ENCODE measurements at regions not wholly inside any gene's neighbourhood (a gene's known extent, or its start where the extent isn't known, plus 50 kb on each side); places are given as distances from the start of the nearest gene placed in this dataset.

DNA sequence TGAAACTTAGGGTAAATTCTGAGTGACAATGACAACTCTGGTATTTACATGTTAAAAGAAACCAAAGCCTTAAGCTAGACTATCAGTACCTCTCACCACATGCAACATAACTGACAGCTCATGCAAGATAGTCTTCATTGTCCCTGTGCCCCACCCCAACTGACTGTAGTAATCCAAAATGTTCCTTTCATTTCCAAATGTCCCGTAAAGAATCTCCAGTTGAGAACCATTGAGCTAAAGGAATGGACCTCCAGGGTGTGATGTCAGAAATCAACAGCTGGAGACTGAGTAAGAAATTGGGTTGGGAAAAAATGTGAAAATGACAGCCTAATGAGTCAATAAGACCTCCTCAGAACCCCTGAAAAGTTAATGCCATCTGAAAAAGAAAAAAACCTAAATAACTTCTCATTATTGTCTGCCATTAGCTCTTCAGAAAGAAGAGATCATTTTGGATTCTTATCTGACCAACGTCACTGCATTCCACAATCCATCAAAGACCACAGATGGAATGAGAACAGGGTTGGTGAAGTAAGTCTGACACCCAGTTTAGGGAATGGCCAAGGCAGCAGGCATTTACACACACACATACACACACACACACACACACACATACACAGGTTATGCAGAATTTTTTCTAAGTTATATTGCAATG, 51.7 kb upstream of the ACVR2A start:
- peak; percentile 93 for DNase-seq (ENCODE audit: low read depth)

DNA sequence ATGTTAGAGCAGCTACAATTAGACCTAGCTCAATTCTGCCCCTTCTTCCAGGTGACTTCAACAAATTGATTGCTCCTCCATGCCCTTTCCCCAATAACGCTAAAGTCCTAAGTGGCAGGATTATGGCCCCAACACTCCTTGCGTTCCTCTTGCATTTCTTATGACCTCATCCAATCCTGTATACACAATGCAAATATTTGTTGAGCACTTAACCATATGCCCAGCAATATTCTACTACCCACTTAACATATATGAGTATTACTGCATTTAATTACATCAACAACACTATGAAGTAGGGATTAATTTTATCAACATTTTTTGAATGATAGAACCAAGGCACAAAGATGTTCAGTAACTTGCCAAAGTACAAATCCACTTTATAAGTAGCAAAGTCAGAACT, 54.2 kb upstream of the ACVR2A start:
- no peak for DNase-seq (ENCODE audit: low read depth)

DNA sequence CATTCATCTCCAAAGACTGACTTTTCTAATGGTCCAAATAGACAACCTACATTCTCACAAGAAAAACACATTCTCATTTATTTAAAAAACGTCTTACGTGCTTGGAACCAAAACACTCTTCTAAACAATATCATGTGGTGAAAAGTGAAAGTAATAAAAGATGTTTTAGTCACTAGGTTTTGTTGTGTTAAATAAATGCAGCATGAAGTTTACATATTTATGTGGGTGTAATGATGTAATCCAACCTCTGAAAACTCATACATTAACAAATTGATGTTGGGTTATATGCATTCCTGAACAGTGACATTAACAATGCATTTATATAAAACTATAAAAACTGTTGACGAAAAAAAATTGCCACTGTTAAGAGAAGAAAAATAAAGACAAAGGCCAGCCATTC, 55.1 kb upstream of the ACVR2A start:
- DNase-seq (ENCODE audit: low read depth): no peak

DNA sequence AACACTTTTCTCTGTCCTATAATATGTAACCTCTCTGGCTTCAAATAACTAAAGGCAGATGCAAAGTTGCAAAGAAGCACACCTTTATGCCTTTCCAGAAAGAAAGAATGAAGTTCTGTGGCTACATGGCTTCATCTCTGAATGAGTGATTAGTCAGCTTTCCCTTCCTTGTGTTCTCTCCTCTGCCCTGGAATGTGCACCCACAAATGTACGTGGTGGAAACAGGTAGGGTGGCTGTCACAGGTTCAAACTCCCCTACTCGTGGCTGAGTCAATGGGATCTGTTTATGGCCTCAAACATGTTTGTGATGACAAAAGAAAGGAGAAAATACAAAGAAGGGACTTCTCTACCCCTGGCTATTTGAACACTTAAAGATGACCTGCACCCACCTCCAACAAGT, 55.5 kb upstream of the ACVR2A start:
- no peak for DNase-seq (ENCODE audit: low read depth)

DNA sequence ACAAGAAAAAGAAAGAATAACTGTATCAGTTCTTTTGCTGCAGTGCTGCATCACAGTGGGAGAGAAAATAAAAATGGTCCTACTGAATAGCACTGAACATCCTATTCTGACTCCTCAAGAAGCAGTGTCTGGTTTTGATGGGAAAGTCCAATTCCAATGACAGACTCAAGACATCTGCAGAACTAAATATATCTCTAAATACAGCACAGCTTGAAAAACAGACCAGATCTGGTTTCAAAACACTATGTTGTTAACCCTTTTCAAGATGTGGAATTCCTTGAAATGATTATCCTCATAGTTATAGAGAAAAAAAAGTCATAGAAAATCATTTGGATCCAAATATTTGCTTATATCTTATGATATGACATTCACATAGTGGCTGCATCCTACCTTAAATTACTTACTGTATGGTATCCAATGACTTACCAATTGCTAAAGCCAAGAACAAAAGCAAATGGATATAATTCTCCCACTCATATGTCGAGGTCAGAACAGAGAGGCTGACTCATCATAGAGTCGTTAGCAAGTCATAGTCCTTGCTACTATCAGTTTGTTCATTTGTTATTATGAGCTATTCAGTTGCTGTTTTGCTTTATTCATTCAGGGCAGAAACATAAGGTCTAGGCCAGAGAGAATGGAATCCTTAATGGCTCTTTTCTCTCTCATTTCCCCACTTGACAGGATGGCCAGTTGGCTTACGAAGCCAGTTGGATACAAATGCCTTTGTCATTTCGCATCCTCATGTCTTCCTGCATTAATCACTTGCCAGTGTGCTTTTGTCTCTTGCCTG, 62.5 kb upstream of the ACVR2A start:
- peak; percentile 83 for DNase-seq (ENCODE audit: low read depth)

DNA sequence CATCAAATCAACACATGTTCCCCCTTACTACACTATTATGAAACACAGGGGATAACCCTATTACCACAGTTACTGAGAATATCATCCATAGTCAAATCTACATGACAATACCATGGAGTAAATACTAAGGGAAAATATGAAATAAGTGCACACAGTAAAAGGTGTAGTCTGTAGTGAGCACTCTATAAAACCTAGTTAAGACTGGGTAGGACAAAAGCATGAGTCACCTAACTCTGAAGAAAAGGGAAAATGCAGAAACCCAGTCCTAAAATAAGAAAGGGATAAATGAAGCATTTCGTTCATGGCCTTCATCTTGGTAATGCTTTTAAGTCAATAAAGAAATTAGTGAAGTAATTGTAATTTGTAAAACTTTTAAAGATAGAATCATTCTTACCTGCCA, 65.4 kb upstream of the ACVR2A start:
- DNase-seq (ENCODE audit: low read depth): no peak

DNA sequence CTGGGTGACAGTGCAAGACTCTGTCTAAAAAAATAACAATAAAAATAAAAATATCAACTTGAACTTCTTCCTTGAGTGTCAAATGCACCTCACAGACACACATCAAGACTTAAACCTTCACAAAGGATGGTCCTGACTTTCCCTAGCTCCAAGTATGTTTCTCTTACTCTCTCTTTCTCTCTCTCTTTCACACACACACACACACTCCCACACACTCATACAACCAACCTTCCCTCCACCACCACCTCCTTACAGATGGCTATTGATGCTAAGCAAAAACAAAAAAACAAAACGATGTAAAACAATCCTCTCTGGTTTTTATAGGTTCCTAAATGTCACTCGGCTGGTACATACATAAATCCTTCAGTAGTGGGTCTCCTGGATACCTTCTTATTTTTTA, 67.4 kb upstream of the ACVR2A start:
- DNase-seq (ENCODE audit: low read depth): no peak

DNA sequence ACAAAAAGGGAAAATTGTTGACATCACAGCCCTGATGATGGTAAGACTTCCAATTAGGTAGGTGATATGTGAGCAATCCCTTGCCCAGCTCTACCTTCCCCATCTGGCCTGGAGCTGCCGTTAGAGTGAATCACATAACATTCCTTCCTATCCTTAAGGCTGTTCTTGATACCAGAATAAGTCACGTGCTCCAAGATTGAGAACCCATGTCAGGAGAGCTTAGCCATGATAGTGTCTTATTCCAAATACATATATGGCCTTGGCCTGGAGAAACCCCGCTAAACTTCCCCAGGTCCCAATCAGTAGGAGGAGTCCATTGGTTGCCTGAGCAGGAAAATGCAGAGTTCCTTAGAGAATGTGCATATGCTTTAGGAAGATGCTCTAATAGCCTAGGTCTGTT, 70.0 kb upstream of the ACVR2A start:
- DNase-seq (ENCODE audit: low read depth): no peak

DNA sequence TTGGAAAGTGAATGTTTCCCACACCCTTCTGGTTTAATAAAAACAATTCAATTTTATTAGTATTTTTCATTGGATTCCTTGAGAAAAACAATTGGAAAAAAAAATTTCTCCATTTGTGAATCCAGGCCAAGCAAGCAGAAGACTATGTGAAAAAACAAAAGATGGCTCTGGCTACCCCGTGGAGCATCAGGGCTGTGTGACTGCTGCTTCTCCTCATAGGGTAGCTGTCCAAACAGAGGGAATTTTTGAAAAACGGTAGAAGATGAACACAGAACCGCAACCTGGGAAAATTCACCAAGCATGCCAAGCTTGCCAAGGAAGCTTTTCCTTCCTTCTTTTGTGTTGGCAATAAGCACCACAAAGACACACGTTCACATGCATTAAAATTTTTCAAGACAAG, 71.3 kb upstream of the ACVR2A start:
- no peak for DNase-seq (ENCODE audit: low read depth)

DNA sequence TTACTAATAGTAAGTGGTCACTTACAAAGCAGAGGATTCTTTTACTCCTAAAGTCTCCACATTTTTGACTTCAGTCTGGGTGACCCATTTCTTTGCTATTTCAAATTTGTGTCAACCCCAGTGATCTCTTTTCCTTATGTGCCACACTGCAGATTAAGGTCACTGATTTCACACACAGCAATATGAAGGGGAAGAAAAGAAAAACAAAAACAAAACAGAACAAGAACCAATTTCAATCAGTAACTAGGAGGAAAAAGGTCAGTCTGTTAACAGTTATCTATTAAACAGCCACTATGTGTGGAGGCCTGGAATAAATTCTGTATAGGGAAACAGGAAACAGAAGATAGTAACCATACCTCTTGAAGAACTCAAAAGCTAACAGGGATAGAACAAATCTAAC, 72.0 kb upstream of the ACVR2A start:
- DNase-seq (ENCODE audit: low read depth): no peak

DNA sequence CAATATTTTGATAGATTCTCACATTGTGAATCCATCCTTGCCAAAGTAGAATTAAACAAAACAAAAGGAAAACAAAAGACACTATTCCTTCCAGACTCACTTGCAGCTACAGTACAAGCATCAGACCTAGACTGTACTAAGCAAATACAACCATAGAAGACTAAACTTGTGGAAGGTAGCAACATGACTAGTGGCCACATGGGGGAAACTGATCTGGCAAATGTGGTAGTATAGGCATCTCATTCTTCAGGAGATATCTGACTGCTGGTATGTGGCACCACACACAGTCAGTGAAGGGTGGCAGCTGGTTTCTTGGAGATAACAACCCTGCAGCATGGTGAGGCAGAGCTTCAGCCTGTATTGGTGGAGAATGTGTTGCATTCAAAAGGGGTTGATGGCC, 81.0 kb upstream of the ACVR2A start:
- no peak for DNase-seq (ENCODE audit: low read depth)

DNA sequence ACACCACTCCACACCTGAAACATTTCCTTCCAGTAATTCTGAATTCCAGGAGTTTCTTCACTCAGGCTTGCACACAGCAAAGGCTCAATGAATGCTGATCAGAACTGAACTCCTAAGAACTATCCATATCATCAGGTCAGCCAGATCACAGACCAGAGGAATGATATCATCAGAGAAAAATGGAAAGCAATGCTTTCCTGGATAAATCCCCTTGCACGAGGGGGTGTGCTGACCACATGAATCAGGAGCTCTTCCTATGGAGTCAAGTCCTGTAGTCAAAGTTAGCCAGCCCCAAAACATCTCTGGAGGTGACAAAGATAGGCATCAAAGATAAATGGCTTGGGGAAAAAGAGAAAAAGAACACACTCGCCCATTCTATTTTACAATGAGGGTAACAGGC, 83.8 kb upstream of the ACVR2A start:
- no peak for DNase-seq (ENCODE audit: low read depth)

DNA sequence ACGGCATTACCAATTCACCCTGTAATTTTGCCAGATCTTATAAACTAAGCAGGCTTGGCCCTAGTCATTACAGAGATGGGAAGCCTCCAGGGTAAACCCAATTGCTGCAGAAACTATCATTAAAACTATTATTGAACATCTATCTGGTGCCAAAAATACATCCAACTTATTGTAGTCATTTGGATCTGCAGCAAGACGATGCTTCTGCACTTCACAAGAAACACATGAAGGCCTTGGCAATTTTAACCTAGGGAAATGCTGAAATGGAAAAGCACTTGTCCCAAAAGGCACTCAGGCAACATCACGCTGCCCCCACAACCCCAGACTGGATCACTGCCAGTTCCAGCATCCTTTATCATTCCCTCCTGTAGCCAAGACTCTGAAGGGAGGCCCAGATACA, 85.3 kb upstream of the ACVR2A start:
- no peak for DNase-seq (ENCODE audit: low read depth)

DNA sequence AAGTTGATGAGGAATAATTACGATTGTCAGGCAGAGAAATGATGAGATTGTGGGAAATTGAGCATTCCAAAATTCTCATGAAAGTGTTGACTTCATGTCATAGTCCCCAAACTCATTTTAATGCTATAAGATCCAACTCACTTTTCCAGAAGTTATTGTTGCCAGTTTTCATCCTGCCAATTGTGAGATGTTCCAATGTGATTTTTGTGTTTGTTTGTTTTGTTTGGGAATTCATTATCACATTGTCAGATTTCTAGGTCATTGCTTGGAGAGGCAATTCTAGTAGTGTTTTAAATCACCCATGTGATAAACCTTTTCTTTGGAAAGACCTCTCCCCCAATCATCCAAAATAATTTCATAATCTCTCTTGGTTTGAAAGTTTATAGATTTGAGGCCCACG, 86.0 kb upstream of the ACVR2A start:
- no peak for DNase-seq (ENCODE audit: low read depth)

DNA sequence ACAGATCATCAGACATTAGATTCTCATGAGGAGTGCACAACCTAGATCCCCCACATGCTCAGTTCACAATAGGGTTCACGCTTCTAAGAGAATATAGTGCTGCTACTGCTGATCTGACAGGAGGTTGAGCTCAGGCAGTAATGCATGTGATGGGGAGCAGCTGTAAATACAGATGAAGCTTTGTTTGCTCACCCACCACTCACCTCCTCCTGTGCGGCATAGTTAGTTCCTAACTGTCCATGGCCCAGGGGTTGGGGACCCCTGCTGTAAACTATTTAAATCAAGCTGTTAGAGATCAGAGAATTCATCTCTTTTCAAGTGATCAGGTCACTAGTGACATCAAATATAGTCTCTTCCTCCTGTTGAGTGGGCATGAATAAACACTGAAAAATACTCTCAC, 88.8 kb upstream of the ACVR2A start:
- no peak for DNase-seq (ENCODE audit: low read depth)

DNA sequence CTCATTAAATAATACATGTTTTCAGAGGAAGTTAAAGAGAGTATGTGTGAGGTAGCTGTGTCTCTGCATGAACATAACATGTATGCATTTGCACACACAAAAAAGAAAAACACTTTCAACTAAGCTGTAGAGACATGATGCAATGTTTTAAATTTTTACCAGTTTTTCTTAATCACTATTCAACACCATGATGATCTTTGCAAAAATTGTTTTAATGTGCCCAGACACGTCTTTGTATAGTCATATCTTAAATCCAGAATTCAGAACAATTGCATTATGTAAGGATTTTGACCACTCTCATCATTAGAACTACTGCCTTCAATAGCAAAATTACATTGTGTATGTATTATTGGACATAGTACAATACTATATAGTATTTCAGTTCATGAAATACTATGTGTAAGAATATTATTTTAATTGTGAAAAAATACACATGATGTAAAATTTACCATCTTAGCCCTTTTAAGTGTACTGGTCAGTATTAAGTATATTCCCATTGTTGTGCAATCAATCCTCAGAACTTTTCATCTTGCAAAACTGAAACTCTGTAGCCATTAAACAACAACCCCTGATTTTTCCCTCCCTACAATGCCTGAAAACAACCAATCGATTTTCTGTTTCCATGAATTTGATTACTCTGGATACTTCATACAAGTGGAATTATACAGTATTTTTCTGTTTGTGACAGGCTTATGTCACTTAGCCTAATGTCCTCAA, 104.5 kb upstream of the ACVR2A start:
- DNase-seq (ENCODE audit: low read depth): no peak

DNA sequence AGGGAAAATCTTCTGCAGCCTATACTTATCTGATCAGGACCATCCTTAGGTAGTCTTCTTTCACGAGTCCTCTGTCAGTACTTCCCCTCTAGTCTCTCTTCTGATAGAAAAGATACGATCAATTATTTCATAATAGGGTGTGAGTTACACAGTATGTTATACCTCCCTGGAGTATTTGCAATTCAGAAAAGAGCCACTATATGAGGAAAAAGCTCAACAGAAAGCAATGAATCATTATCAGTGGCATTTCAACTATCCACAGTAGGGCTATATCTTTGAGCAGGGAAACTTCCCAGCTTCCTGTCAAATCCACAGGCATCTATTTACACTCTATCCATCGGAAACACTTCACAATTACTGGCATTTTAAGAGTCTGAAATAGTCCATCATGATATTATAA, 105.3 kb upstream of the ACVR2A start:
- DNase-seq (ENCODE audit: low read depth): no peak

DNA sequence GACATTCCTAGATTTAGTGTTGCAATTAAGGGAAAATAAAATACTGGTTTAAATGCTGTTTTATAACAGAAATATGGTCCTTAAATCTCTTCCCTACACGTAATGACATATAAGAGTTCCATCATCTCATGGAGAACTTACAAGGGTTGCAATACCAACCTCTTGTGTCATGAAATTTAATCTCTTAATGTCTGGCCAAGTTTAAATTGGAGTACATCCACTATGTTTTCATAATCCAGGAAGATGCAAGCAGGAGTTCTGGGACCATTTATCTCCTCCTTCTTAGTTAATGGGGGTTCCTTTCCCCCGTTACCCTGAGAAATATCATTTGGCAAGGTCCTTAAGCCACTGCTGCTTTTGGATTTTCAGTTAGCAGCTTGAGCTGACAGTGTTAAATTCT, 126.0 kb upstream of the ACVR2A start:
- no peak for DNase-seq (ENCODE audit: low read depth)

DNA sequence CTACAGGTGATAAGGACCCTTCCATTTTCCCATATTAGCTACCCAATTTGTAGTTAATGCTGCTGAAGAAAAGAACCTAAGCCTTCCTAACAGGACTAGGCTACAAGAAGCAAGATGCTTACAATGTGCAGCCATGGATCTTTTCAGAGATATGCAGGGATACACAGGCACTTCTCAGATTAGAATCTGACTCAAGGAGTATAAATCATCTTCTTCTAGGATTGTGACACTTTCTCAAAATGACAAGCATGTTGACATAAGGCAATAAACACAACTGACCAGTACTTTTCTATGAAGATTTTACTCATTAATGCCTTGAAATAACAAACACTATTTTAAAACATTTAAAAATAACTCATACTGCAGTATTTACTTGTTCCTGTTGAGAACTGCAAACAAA, 127.9 kb upstream of the ACVR2A start:
- no peak for DNase-seq (ENCODE audit: low read depth)

DNA sequence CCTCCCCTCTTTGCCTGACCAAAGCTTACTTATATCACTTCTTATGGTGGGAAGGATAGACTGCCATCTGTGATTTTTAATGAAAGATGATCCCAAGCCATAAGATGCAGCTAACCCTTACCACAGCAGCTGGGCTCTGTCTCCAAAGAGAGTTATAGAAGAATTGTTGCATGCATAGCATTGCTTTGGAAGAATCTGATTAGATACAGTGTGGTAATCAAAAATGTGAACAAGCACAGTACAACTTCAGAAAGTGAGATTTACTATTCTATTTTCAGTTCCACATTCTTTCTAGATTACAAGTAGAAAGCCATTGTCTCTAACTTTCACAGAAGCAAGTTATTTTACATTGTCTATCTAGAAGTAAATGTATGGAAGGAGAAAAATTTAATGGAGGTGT, 129.0 kb upstream of the ACVR2A start:
- peak; percentile 6 for DNase-seq (ENCODE audit: low read depth)

DNA sequence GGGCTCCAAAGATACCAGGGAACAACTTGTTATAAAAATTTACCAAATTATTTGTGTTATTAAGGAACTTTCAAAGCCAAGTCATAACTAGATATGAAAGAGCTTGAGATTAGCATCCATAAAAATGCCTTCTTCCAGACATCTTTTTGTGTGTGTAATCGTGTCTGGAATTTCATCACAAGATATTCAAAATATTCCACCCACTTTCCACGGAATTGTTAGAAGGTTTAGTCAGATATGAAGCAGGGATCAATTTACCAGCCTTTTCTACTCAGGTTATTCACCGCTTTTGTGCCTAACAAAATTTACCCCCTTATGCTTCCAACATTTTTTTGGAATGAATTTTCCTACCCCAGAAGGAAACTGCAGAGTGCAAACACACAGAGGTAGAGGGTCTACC, 130.2 kb upstream of the ACVR2A start:
- peak; percentile 5 for DNase-seq (ENCODE audit: low read depth)

DNA sequence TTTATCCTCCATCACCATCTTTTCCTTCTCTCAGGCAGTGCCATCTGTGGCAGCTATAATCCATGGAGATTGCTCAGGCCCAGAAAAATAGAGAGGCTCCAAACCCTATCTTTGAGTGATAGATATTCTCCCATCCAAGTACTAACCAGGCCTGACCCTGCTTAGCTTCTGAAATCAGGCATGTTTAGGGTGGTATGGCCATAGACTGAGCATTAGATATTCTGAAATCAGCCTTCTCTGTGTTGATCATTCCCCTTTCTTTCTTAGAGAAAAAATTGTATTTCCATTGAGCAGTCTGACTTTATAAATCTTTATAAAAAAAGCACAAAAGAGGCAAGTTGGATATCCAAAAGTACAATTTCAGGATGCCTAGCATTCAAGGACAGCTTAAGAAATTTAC, 131.5 kb upstream of the ACVR2A start:
- no peak for DNase-seq (ENCODE audit: low read depth)

DNA sequence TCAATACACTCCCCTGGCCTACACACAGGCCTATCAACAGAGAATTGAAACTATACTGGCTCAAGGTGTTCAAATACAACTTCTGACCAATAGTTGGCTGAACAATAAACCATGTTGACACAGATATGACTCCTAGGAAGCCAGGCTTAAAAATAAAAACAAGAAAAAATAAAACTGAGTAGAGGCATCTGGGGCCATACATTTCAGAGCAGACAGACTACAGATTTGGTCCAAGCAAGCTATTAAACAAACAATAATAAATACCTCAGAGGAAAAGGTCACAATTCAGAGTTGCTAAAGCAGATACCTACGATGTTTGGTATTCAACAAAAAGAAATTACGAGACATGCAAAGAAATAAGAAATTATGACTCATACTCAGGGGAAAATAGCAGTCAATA, 132.8 kb upstream of the ACVR2A start:
- DNase-seq (ENCODE audit: low read depth): no peak

All from LHCN-M2 (cell line).